Non-pigmented ciliary epithelial cell (primary cell): ENCODE measurements at regions not wholly inside any gene's neighbourhood (a gene's known extent, or its start where the extent isn't known, plus 50 kb on each side); places are given as distances from the start of the nearest gene placed in this dataset.

Source experiments
- DNase-seq: peaks from one replicate; pipeline ENCODE4 v3.0.0-alpha.2; 2010; ENCODE audit warnings: low read depth

- DNase-seq = no peak
These were observed 289.1 kb upstream of the ITGA1 start for GRCh38 chr5:52498607-52499006.

- no peak for DNase-seq
These were observed 285.2 kb upstream of the ITGA1 start for GRCh38 chr5:52502460-52502999.

- no peak for DNase-seq
These were observed 283.0 kb upstream of the ITGA1 start for GRCh38 chr5:52504584-52505240.

GRCh38 chr5:52517667-52518066 is 270.0 kb upstream of the ITGA1 start:
- no peak for DNase-seq

GRCh38 chr5:52520171-52520570 is 267.5 kb upstream of the ITGA1 start:
- DNase-seq = no peak

- DNase-seq = no peak
These were observed 266.5 kb upstream of the ITGA1 start for GRCh38 chr5:52521236-52521635.

GRCh38 chr5:52523701-52524100 is 264.0 kb upstream of the ITGA1 start:
- no peak for DNase-seq

GRCh38 chr5:52531105-52531504 is 256.6 kb upstream of the ITGA1 start:
- no peak for DNase-seq

- no peak for DNase-seq
These were observed 244.1 kb upstream of the ITGA1 start for GRCh38 chr5:52543594-52543993.

GRCh38 chr5:52544738-52545137 is 243.0 kb upstream of the ITGA1 start:
- DNase-seq = no peak

- no peak for DNase-seq
These were observed 233.4 kb upstream of the ITGA1 start for GRCh38 chr5:52554293-52554692.

- no peak for DNase-seq
These were observed 227.3 kb upstream of the ITGA1 start for GRCh38 chr5:52560366-52560765.

GRCh38 chr5:52562473-52562872 is 225.2 kb upstream of the ITGA1 start:
- no peak for DNase-seq

GRCh38 chr5:52564587-52564986 is 223.1 kb upstream of the ITGA1 start:
- DNase-seq = no peak

GRCh38 chr5:52577546-52577945 is 210.2 kb upstream of the ITGA1 start:
- no peak for DNase-seq

- DNase-seq = no peak
These were observed 208.3 kb upstream of the ITGA1 start for GRCh38 chr5:52579391-52579790.

GRCh38 chr5:52580921-52581320 is 206.8 kb upstream of the ITGA1 start:
- DNase-seq = peak; percentile 69

GRCh38 chr5:52582313-52582712 is 205.4 kb upstream of the ITGA1 start:
- no peak for DNase-seq

- DNase-seq = no peak
These were observed 200.6 kb upstream of the ITGA1 start for GRCh38 chr5:52587131-52587530.

GRCh38 chr5:52597625-52598024 is 190.1 kb upstream of the ITGA1 start:
- DNase-seq = no peak

- no peak for DNase-seq
These were observed 188.7 kb upstream of the ITGA1 start for GRCh38 chr5:52598968-52599367.

GRCh38 chr5:52603778-52604554 is 183.8 kb upstream of the ITGA1 start:
- DNase-seq = no peak
